Neural cell (in vitro differentiated cells): ENCODE measurements at regions not wholly inside any gene's neighbourhood (a gene's known extent, or its start where the extent isn't known, plus 50 kb on each side); places are given as distances from the start of the nearest gene placed in this dataset.

Source experiments
- EP300 ChIP-seq: fragments of 450-650 bp; conservative IDR thresholded peaks from 2 replicates; pipeline ENCODE4 v1.6.1; 2014; ENCODE audit warnings: antibody characterized with exemption, mild to moderate bottlenecking, moderate library complexity; ENCODE audit not compliant: poor library complexity, severe bottlenecking
- POLR2AphosphoS5 ChIP-seq: IDR thresholded peaks from 2 replicates; pipeline ENCODE4 v1.6.1; 2012
- TF ChIP-seq, protein P1 (sequence below): fragments of 450-650 bp; IDR thresholded peaks from 2 replicates; pipeline ENCODE4 v1.5.1; 2014; ENCODE audit warnings: antibody characterized with exemption, mild to moderate bottlenecking, moderate library complexity; ENCODE audit not compliant: poor library complexity, severe bottlenecking

DNA sequence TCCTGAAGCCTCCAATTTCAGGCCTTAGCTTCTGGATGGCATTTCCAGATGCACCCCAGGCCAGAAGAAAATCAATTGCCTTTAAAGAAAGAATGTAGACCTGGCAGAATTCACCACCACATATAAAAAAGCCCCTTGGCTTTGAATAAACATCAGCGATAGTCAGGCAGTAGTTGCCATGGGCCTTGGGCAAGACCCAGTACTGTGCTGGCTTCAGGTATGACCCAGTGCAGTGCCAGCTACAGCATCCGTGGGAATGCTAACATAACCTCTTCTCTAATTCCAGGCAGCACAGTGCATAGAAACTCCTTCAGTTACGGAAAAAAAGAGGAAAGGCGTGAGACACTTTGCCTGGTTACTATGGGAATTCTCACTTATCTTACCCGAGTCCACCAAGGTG lies 539.6 kb upstream of the LRRTM4 start:
- TF ChIP-seq, protein P1, sequence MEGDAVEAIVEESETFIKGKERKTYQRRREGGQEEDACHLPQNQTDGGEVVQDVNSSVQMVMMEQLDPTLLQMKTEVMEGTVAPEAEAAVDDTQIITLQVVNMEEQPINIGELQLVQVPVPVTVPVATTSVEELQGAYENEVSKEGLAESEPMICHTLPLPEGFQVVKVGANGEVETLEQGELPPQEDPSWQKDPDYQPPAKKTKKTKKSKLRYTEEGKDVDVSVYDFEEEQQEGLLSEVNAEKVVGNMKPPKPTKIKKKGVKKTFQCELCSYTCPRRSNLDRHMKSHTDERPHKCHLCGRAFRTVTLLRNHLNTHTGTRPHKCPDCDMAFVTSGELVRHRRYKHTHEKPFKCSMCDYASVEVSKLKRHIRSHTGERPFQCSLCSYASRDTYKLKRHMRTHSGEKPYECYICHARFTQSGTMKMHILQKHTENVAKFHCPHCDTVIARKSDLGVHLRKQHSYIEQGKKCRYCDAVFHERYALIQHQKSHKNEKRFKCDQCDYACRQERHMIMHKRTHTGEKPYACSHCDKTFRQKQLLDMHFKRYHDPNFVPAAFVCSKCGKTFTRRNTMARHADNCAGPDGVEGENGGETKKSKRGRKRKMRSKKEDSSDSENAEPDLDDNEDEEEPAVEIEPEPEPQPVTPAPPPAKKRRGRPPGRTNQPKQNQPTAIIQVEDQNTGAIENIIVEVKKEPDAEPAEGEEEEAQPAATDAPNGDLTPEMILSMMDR, result no peak
- no peak for TF ChIP-seq POLR2AphosphoS5
- TF ChIP-seq EP300, result no peak
